HG03060 (cell line): ENCODE measurements at regions not wholly inside any gene's neighbourhood (a gene's known extent, or its start where the extent isn't known, plus 50 kb on each side); places are given as distances from the start of the nearest gene placed in this dataset.
"Not testable (repeated sequence)": the region's sequence is repeated elsewhere in the genome, so short reads cannot be mapped to it uniquely, and the experiment has no call there.

ENCODE experiments used
- ATAC-seq: cut with Tn5 transposase; IDR thresholded peaks from one replicate; pipeline ENCODE4 v1.9.1; 2021; ENCODE audit warnings: low read depth, moderate number of reproducible peaks; ENCODE audit not compliant: unreplicated experiment

DNA sequence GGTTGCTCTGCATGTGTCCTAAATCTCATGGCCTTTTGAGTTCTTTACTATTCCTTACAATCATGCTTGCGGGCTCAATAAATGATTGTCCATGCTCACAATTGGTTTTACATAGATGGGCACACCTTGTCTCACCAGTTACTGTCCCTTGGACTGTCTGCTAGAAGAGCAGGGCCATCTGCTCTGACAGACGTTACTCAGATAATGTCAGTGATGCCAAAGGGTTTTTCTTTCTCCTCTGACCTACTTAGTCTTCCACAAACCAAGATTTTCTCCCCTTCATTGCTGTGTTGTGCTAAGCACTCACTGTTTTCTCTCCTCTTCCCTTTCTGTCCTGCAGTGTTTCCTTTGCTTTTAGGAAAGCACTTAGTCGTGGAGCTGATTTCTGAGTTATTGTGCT is 562.3 kb downstream of the KIF4B start:
- ATAC-seq, result no peak

DNA sequence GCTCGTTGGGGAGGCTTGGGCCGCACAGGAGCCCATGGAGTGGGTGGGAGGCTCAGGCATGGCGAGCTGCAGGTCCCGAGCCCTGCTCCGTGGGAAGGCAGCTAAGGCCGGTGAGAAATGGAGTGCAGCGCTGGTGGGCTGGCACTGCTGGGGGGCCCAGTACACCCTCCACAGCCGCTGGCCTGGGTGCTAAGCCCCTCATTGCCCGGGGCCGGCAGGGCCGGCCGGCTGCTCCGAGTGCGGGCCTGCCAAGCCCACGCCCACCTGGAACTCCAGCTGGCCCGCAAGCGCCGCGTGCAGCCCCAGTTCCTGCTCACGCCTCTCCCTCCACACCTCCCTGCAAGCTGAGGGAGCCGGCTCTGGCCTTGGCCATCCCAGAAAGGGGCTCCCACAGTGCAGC is 573.3 kb downstream of the KIF4B start:
- not testable (repeated sequence) for ATAC-seq

DNA sequence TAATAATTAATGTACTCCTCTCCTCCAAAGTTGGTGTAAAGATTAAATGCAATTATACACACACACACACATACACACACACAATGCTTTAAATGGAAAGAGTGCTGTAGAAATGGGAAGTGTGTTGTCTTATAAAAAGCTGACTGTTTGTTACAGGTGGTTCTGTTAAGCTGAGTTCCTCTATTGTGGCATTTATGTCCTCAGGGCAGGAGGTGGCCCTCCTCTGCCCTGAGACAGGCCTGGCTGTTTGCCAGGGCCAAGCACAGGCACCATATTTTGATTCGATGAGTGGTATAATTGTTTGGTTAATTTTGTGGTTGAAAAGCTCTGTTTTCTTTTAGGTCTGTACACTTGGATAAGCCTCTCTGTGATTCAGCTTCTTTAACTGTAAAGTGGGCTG is 573.9 kb downstream of the KIF4B start:
- no peak for ATAC-seq

DNA sequence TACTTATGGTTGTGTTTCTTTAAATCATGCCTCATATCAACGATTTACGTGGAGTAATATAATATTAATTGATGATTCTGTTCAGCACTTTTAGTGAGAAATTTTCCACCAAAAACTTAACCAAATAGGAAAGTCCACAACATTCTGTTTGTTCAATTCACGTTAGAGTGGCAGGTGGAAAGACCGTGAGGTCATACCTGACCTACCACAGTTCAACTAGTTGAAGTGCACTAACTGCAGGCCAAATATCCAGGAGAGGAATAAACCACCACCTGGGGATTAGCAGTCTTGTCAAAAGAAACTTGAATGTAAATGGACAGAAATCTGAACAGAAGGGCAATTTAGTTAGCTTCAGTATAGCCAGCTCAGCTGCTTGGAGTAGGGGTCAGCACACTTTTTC is 577.7 kb downstream of the KIF4B start:
- no peak for ATAC-seq

DNA sequence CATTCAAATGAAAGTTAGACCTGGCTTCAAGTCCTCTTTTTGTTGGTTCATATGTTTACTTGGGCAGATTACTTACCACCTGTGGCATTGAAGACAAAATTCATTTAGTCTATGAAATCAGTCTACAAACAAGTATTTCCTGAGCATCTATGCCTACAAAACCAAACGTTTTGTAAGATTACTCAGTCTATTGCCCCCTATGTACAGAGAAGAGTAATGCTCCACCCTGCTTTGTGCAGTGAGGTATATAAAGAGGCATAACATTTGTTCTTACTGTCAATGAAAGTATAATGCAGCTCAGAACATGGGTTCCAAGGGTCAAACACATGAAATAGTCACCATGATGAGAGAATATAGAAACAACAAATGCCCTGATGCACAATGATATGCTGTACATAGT is 580.7 kb downstream of the KIF4B start:
- no peak for ATAC-seq

DNA sequence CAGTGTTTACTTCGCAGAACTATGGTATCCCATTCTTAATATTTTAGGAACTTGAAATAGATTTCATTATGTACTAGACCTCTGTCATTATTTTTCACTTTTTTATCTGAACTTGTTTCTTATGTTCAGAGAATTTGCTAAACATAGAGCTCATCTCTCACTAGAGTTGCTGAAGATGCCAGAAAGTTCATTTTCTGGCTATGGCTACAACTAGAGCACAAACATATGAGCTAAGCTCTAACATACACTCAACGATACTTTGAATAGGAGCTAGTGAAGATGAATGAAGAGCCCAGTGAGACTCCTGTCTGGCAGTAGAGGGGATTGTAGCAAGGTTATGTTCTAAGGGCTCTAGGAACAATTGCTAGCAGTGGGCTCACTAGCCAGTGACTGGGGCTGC is 582.2 kb downstream of the KIF4B start:
- ATAC-seq, result no peak

DNA sequence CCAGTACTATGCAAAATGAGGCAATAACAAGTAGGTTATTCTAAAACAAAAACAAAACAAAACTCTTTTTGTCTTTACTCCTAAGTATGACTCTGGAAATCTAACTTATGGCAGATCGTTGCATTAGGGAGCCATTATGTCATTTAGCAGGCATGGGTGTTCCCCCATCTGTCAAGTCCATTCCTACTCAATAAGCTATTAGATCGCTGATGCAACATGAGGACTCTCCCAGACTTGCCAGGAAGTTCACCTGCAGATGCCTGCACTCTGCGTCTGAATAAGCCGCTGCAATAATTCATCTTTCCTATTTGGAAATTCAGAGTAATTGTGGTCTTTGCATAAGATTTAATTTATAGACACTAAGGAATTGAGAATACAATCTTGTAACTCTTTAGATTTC is 585.0 kb downstream of the KIF4B start:
- ATAC-seq, result no peak

DNA sequence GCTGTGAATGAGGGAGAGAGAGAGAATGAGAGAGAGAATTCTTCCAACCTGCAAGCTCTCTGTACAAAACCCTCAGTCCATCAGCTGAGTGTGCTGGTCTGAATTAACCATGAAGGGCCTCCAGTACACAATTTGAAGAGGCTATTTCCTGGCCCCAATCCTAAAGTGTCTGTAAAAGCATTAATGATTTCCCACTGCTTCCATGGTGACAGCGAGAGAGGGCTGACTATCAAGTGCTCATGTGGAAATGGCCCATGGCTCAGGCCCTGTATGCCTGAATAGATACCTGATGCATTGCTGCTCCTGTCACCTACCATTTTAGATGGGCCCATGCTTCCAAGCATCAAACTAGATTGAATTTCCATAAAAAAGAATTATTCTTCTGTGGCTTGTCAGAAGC is 592.4 kb downstream of the KIF4B start:
- no peak for ATAC-seq

DNA sequence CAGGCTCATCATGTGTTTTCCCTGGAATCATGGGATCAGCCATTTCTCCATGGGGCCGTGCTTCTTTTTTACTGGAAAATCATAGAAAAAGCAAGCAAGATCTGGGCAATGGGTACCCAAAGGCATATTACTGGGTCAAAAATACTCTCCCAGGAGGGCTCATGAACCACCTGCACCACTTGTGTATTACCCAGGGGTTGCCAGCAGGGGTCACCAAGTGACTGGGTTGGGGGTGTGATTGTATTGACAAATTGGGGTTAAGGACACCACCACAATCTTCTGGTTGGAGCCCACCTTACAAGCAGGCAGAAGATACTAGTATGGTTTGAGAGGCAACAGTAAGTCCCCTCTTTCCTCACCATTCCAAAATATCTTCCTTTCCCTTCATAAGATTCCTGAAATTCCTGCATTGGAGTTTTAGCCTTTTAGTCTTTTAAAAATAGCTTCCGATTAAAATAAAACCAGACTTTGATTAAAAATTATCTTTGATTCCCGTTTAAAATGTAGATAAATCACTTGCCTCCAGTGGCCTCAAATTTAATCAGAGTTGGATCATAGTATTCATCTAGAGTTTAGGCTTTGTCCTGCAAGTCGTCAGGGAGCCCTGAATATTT is 603.3 kb downstream of the KIF4B start:
- ATAC-seq, result no peak

DNA sequence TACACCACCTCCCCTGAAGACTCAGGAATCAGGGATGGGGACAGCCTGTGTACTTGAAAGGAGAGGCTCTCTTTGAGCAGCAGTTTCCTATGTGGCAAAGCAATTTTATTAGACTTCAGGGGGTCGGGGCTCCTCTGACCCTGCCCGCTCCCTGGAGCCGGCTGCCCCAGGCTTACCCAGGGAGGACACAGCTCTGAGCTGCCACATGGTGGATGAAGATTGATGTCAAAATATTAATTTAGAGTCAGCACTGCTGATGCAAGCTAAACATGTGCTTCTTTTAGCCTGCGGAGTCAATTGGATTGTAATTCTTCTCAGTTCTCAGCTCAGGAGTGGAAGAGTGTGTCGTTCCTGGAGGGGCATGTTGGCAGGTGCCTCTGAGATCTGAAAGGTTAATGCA is 606.1 kb downstream of the KIF4B start:
- no peak for ATAC-seq

DNA sequence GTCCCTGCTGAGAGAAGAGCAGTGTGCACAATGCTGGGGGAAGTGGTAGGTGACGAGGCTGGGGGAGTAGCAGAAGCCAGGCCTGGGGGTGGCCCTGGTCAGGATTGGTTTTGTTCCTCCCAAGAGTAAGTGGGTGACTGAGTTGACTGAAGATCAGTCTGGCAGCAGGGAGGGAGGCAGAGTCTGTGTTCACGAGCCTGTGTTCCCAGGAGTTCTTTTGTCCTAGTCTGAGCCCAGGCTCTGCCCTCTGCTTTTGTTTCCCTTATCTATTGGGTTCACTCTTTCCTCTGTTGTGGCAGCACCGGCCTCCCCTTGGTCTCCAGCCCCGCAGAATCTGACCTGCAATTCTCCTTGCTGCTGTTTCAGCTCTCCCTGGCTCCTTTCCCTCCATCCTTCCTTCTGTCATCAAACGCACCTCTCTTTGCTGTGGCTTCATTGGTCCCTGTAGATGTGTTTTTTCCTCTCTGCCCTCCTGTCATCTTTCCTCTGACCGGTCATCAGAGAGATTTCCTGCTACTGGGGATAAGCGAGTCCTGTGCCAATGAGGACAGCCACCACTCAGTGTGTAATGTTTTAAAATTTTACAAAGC is 607.4 kb downstream of the KIF4B start:
- ATAC-seq, result no peak

DNA sequence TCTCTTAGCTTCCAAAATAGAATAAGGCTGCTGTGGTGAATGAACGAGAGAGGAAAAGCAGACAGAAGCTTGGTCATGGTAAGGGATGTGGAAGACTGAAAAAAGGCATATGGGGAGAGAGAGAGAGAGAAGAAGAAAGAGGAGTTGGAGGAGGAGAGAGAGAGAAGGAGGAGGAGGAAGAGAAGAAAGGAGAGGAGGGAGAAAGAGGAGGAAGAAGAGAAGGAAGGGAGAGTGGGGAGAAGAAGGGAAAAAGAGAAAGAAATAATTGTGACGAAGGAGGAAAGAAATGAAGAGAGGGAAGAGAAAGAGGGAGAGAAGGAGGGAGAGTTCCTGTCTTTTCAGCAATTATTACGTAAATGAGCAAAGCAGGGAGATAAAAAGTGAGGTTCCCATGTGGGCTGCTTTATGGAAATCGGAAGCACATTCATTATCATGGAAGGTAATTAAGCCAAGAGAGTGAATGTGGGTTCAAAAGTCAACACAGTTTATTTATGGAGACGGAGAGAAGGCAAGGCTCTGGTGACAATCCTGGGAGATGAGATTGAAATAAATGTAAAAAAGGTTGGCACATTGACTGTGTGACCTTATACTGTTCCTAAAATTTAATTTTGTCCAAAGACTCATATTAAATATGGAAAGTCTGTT is 611.2 kb downstream of the KIF4B start:
- ATAC-seq, result no peak

DNA sequence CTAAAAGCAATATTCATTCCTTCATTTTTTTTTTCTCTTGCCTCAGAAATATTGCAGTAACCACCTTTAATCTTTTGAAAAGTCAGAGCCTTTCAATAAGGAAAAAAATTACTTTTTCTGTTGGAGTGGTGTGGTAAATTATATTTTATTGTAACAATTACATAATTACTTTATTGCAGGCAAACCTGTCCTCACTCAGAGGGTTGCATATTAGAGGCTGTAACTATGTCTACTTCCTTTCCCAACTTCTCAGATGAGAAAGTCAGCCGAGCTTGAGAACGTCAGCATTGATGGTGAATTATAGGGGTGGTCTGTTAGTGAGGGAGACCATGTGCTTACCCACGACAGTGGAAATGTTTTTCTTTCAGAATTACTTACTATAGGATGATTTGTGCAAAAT is 611.8 kb downstream of the KIF4B start:
- no peak for ATAC-seq

DNA sequence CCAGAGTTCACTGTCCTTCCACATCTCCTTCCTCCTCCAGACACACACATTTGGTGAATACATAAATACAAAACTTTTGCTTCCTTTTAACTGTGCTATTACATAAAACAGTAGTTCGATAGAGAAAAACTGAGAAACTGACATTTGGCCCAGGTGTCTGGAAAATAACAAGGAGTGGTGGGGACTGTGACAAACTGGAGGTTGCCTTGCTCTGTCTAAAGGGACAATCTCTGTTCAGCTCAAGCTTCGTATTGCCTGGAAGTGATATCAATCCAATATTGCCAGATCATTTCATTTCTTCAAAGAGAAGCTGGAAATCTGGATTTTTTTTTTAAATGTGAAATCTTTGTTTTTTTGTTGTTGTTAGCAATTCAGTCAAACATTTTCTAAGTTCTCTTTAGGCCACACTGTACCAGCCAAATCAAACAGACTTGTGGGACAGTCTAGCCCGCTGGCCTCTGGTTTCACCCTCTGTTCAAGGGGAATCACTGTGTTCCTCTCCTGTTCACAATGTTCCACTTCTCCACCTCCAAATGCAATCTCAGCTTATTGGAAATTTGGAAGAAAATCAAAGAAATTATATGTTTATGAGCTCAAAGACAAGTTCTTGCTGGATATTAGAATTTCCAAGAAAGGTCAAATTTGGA is 612.5 kb downstream of the KIF4B start:
- no peak for ATAC-seq

DNA sequence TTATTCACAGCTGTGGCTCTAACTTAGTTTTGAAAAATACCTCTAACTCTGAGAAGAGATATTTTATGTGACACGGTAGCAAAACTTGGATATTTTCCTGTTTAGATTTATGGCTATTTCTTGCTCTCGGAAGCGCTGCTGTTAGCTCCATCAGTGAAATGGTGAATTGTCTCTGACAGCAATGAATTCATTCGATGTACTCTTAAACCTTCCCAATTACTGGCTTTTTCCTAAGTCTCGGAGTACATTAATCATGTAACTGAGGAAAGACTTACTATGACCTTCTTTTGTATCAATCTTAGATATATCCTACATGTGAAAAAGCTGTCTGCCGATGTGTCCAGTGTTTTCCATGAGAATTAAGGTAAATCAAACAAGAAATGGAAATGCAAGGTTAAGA is 613.0 kb downstream of the KIF4B start:
- no peak for ATAC-seq

DNA sequence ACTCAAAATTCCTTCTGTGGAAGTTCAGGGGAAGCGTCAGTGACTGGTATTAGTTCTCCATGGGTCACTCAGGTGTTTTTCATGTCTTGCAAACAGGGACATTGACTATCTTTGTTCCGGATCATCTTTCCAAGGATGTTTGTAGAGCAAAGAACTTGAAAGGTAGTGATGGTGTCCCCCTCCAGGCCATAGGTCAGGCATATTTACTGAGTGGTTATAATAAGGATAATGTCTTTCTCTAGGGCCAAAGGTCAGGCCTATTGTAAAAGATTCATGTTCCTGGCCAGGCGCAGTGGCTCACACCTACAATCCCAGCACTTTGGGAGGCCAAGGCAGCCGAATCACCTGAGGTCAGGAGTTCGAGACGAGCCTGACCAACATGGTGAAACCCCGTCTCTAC is 614.8 kb downstream of the KIF4B start:
- ATAC-seq, result no peak

DNA sequence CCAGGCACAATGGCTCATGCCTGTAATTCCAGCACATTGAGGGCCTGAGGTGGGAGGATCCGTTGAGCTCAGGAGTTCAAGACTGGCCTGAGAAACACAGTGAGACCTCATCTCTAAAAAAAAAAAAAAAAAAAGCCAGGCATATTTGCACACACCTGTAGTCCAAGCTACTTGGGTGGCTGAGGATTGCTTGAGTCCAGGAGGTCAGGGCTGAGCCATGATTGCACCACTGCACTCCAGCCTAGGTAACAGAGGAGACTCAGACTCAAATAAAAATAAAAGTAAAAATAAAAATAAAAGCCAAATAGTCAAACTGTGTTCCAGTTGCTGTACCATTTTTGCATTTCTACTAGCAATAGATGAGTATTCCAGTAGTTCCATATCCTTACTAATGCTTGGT is 616.0 kb downstream of the KIF4B start:
- ATAC-seq, result no peak

DNA sequence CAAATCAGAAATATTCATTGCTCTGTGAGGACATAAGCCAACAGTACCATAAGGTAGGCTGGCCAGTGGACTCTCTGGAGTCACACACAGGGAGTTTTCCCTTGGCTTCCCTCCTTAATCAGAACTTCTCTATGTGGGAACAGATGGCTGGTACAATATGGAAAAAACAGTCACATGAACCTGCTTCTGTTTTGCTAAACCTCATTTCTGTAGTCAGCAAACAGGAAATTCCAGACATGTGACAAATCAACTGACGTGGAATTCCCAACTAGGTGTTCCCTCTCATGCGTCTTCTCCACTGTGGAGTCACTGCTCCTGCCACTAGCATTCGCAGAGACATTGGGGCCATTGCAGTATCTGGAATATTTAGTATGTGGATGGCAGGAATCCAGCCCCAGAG is 617.6 kb downstream of the KIF4B start:
- no peak for ATAC-seq

DNA sequence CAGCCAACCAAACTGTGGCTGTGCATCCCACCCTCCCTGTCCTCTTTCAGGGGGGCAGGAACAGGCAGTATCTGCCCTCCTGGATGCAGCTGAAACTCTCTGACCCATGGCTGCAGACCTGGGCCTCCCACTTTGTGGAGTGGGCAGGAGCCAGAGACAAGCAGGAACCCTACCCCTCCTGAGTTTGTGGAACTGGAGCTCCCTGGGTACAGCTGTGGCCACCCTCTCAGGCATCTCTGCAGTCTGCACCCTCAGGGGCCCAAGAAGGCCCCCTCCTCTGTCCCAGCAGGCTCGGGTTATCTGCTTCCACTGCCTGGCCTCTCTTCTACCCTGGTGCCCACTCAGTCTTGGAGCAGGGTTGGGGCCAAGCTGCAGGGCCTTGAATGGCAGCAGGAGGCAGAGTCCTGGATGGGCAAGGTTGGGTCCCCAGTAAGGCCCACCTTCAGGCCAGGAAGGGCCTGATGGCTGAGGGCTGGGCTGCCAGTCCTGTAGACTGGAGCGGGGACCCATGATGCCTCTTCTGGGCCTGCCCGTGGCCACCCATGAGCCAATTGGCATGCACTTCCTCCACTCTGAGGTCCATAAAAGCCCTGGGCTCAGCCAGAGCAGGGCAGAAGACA is 619.9 kb downstream of the KIF4B start:
- ATAC-seq, result no peak

DNA sequence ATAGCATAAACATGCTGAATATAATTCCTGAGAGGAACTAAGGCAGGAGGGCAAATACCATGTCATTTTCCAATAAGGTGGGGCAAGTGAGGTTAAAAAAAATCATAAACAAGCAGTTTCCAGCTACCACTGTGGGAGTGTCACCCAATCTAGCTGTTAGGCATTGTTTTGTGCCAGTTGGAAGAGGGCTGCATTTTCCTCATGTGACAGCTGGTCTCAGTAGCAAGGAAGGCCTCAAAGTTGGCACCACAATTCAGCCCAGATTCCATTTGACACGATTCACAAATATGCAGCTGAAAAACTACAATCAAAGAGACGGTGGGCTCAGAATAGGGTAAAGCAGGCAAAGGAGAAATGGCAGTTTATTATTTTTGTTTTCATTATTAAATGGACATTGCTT is 636.1 kb downstream of the KIF4B start:
- ATAC-seq, result no peak

DNA sequence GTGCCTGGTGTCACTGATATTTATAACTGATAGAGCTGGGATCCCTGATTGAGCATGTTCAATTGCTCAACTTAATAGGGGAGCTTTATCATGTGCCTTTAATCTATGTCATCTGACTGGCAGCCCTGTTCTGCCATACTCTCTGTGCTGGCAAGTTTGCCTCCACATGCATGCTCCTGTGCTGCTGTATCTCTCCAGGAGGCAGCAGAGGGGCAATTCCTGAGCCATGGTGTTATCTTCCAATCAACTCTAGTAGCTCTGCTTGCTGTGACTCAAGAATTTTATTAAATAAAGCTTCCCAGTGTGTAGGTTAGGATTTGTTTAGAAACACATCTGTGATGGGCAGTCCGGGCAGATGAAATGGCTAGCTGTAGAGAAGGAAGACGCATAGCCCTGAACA is 642.0 kb downstream of the KIF4B start:
- no peak for ATAC-seq
